H9 (cell line): ENCODE measurements at regions not wholly inside any gene's neighbourhood (a gene's known extent, or its start where the extent isn't known, plus 50 kb on each side); places are given as distances from the start of the nearest gene placed in this dataset.

ENCODE experiments used
- DNase-seq: peaks from one replicate; pipeline ENCODE4 v3.0.0-alpha.2; 2017
- H2AFZ ChIP-seq: one replicate; pipeline ENCODE4 v1.6.1; 2013; ENCODE audit warnings: mild to moderate bottlenecking, low read length, control low read depth, moderate library complexity
- H2AK5ac ChIP-seq: 2 replicates; pipeline ENCODE4 v1.6.1; 2013; ENCODE audit warnings: low read length, control low read depth, mixed read lengths; ENCODE audit not compliant: insufficient read length
- H2BK120ac ChIP-seq: one replicate; pipeline ENCODE4 v1.6.1; 2013; ENCODE audit warnings: low read depth, mild to moderate bottlenecking, low read length, control low read depth, inconsistent platforms; ENCODE audit not compliant: poor library complexity, severe bottlenecking
- H2BK12ac ChIP-seq: 2 replicates; pipeline ENCODE4 v1.6.1; 2013; ENCODE audit warnings: low read length, control low read depth, mixed read lengths, low read depth; ENCODE audit not compliant: insufficient read length
- H2BK15ac ChIP-seq: 2 replicates; pipeline ENCODE4 v1.6.1; 2013; ENCODE audit warnings: low read depth, low read length, control low read depth
- H2BK20ac ChIP-seq: one replicate; pipeline ENCODE4 v1.6.1; 2013; ENCODE audit warnings: low read depth, mild to moderate bottlenecking, low read length, control low read depth, inconsistent platforms; ENCODE audit not compliant: poor library complexity, severe bottlenecking
- H2BK5ac ChIP-seq: 2 replicates; pipeline ENCODE4 v1.6.1; 2013; ENCODE audit warnings: low read length, control low read depth, mixed read lengths; ENCODE audit not compliant: insufficient read length
- H3K14ac ChIP-seq: 2 replicates; pipeline ENCODE4 v1.6.1; 2013; ENCODE audit warnings: low read length, control low read depth; ENCODE audit not compliant: insufficient read depth
- H3K18ac ChIP-seq: 2 replicates; pipeline ENCODE4 v1.6.1; 2013; ENCODE audit warnings: low read depth, mild to moderate bottlenecking, mixed read lengths, low read length, control low read depth; ENCODE audit not compliant: insufficient read length
- H3K23ac ChIP-seq: 2 replicates; pipeline ENCODE4 v1.6.1; 2013; ENCODE audit warnings: low read length, control low read depth, mixed read lengths, low read depth; ENCODE audit not compliant: insufficient read length
- H3K23me2 ChIP-seq: 2 replicates; pipeline ENCODE4 v1.6.1; 2013; ENCODE audit warnings: low read depth, mild to moderate bottlenecking, mixed read lengths, low read length, control low read depth; ENCODE audit not compliant: insufficient read length, poor library complexity, severe bottlenecking
- H3K27ac ChIP-seq: 2 replicates; pipeline ENCODE4 v1.5.1; 2013; ENCODE audit warnings: low read length, control low read depth, mixed read lengths, low read depth; ENCODE audit not compliant: insufficient read length
- H3K27me3 ChIP-seq: 2 replicates; pipeline ENCODE4 v1.6.1; 2013; ENCODE audit warnings: low read length, control low read depth, inconsistent platforms; ENCODE audit not compliant: insufficient read depth
- H3K4ac ChIP-seq: 2 replicates; pipeline ENCODE4 v1.6.1; 2013; ENCODE audit warnings: low read depth, mild to moderate bottlenecking, control low read depth, inconsistent platforms, low read length, moderate library complexity
- H3K4me1 ChIP-seq: 2 replicates; pipeline ENCODE4 v1.6.1; 2013; ENCODE audit warnings: low read length, control low read depth, inconsistent platforms; ENCODE audit not compliant: insufficient read depth
- H3K4me2 ChIP-seq: 2 replicates; pipeline ENCODE4 v1.6.1; 2013; ENCODE audit warnings: low read length, control low read depth, mixed read lengths; ENCODE audit not compliant: insufficient read length, insufficient read depth
- H3K56ac ChIP-seq: 2 replicates; pipeline ENCODE4 v1.6.1; 2013; ENCODE audit warnings: low read depth, mild to moderate bottlenecking, mixed read lengths, low read length, control low read depth; ENCODE audit not compliant: insufficient read length
- H3K79me1 ChIP-seq: 2 replicates; pipeline ENCODE4 v1.6.1; 2013; ENCODE audit warnings: low read depth, mild to moderate bottlenecking, moderate library complexity, low read length, control low read depth, inconsistent platforms; ENCODE audit not compliant: insufficient read depth, poor library complexity, severe bottlenecking
- H3K79me2 ChIP-seq: 2 replicates; pipeline ENCODE4 v1.6.1; 2013; ENCODE audit warnings: low read length, control low read depth, inconsistent platforms; ENCODE audit not compliant: insufficient read depth
- H3K9ac ChIP-seq: 2 replicates; pipeline ENCODE4 v1.6.1; 2013; ENCODE audit warnings: low read length, control low read depth, mixed read lengths; ENCODE audit not compliant: insufficient read length; ENCODE audit errors: extremely low read depth
- H3K9me3 ChIP-seq: one replicate; pipeline ENCODE4 v1.6.1; 2013; ENCODE audit warnings: low read depth, low read length, inconsistent platforms; ENCODE audit not compliant: control insufficient read depth
- H3T11ph ChIP-seq: one replicate; pipeline ENCODE4 v1.6.1; 2013; ENCODE audit warnings: mild to moderate bottlenecking, low read length, control low read depth, inconsistent platforms
- H4K20me1 ChIP-seq: one replicate; pipeline ENCODE4 v1.6.1; 2013; ENCODE audit not compliant: control insufficient read depth, insufficient read length, insufficient read depth
- H4K5ac ChIP-seq: 2 replicates; pipeline ENCODE4 v1.6.1; 2013; ENCODE audit warnings: low read depth, mild to moderate bottlenecking, mixed read lengths, low read length, control low read depth; ENCODE audit not compliant: insufficient read length
- H4K8ac ChIP-seq: replicated peaks from 2 replicates; pipeline ENCODE4 v1.6.1; 2013; ENCODE audit warnings: low read length, control low read depth, mixed read lengths, low read depth; ENCODE audit not compliant: insufficient read length
- H4K91ac ChIP-seq: 2 replicates; pipeline ENCODE4 v1.6.1; 2013; ENCODE audit warnings: low read depth, mild to moderate bottlenecking, moderate library complexity, mixed read lengths, low read length, control low read depth; ENCODE audit not compliant: insufficient read length
- H3K27ac Mint-ChIP-seq, 3 experiments: 2 replicates in 2 of 3; 3 replicates in 1 of 3; pipeline ENCODE4 v1.8.0; 2020 to 2021; ENCODE audit warnings: mixed read lengths in 3 of 3, mild to moderate bottlenecking in 1 of 3, moderate library complexity in 1 of 3
- H3K27me3 Mint-ChIP-seq: 2 replicates; pipeline ENCODE4 v1.8.0; 2021; ENCODE audit warnings: low read depth, mild to moderate bottlenecking, moderate library complexity, mixed read lengths
- H3K36me3 Mint-ChIP-seq, 3 experiments: 2 replicates in 2 of 3; 3 replicates in 1 of 3; pipeline ENCODE4 v1.8.0; 2020 to 2021; ENCODE audit warnings: low read depth in 3 of 3, mixed read lengths in 3 of 3; ENCODE audit not compliant: insufficient read depth in 1 of 3
- H3K4me1 Mint-ChIP-seq, 2 experiments: 2 replicates each; pipeline ENCODE4 v1.8.0; 2020; ENCODE audit warnings: mixed read lengths in 2 of 2
- H3K4me3 Mint-ChIP-seq, 2 experiments: 2 replicates in 1 of 2; 3 replicates in 1 of 2; pipeline ENCODE4 v1.8.0; 2020 to 2021; ENCODE audit warnings: mild to moderate bottlenecking in 2 of 2, mixed read lengths in 2 of 2, moderate library complexity in 1 of 2
- H3K9me3 Mint-ChIP-seq, 2 experiments: 2 replicates in 1 of 2; 3 replicates in 1 of 2; pipeline ENCODE4 v1.8.0; 2020; ENCODE audit warnings: mild to moderate bottlenecking in 2 of 2, mixed read lengths in 2 of 2, moderate library complexity in 1 of 2
- TF ChIP-seq, protein P1 (sequence below): fragments of 200-600 bp; sonication (generic); conservative IDR thresholded peaks from 3 replicates; pipeline ENCODE4 v1.8.0; 2021; ENCODE audit warnings: antibody characterized with exemption, mild to moderate bottlenecking

- Histone ChIP-seq H3K9ac (no peak overlapping the region), H2BK120ac (no peak overlapping the region), H2BK15ac (no peak overlapping the region), H3K9me3 (no peaks in the 10 kb centered on the region), H4K20me1 (no peaks in the 10 kb centered on the region), H2AK5ac (no peak overlapping the region), H3K27me3 (no peaks in the 10 kb centered on the region), H3K56ac (no peak overlapping the region), H3K79me2 (no peaks in the 10 kb centered on the region), H2BK12ac (no peak overlapping the region), H4K91ac (no peak overlapping the region), H3K4me1 (no peaks in the 10 kb centered on the region), H4K8ac (no peak overlapping the region), H3K18ac (no peak overlapping the region), H3K14ac (no peak overlapping the region), H3K79me1 (no peaks in the 10 kb centered on the region), H2BK5ac (no peak overlapping the region), H3K4ac (no peak overlapping the region), H2BK20ac (no peak overlapping the region), H3K27ac (no peak overlapping the region), H2AFZ (no peak overlapping the region), H4K5ac (no peak overlapping the region), H3T11ph (no peak overlapping the region), H3K4me2 (no peak overlapping the region), H3K23me2 (no peaks in the 10 kb centered on the region), H3K23ac (no peak overlapping the region)
- Mint-ChIP-seq H3K4me1 (peaks cover 16 to 25% of the 10 kb centered on the region in 2 experiments), H3K36me3 (no peaks in the 10 kb centered on the region; a peak in 1 of 7 replicates), H3K4me3 (no peak overlapping the region), H3K9me3 (no peaks in the 10 kb centered on the region; a peak in 2 of 5 replicates), H3K27ac (no peak overlapping the region), H3K27me3 (no peaks in the 10 kb centered on the region)
- DNase-seq: no peak
- TF ChIP-seq, protein P1, sequence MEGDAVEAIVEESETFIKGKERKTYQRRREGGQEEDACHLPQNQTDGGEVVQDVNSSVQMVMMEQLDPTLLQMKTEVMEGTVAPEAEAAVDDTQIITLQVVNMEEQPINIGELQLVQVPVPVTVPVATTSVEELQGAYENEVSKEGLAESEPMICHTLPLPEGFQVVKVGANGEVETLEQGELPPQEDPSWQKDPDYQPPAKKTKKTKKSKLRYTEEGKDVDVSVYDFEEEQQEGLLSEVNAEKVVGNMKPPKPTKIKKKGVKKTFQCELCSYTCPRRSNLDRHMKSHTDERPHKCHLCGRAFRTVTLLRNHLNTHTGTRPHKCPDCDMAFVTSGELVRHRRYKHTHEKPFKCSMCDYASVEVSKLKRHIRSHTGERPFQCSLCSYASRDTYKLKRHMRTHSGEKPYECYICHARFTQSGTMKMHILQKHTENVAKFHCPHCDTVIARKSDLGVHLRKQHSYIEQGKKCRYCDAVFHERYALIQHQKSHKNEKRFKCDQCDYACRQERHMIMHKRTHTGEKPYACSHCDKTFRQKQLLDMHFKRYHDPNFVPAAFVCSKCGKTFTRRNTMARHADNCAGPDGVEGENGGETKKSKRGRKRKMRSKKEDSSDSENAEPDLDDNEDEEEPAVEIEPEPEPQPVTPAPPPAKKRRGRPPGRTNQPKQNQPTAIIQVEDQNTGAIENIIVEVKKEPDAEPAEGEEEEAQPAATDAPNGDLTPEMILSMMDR: no peak
Measured at GRCh38 chr4:82071951-82072350, 301.8 kb downstream of the HNRNPD start.
